Endothelial cell of umbilical vein (primary cell): ENCODE measurements at regions not wholly inside any gene's neighbourhood (a gene's known extent, or its start where the extent isn't known, plus 50 kb on each side); places are given as distances from the start of the nearest gene placed in this dataset.

Experiments used
- BruUV-seq: library from RNA; stranded (reverse); fragments of 400-500 nt; replicated peaks from 2 replicates; lab custom pipeline; 2021; lab: Mats Ljungman, UMichigan
- CTCF ChIA-PET: fragments of 300-600, 350-600 bp; sonication (Branson Sonifier 250); formaldehyde crosslinking; loops from one replicate; lab custom pipeline; 2021; ENCODE audit warnings: antibody characterized with exemption, inconsistent platforms; lab: Charles Lee
- POLR2A ChIA-PET: fragments of 300-600, 350-600 bp; sonication (Branson Sonifier 250); formaldehyde crosslinking; loops from one replicate; lab custom pipeline; 2021; ENCODE audit warnings: antibody characterized with exemption, inconsistent platforms; lab: Charles Lee
- DNase-seq: peaks from one replicate; pipeline ENCODE4 v3.0.0-alpha.2; 2011; ENCODE audit warnings: low read depth, low spot score
- FAIRE-seq: peaks from 2 replicates; lab custom pipeline; 2011; peaks lifted over from hg19 to GRCh38; lab: Jason Lieb, UNC
- H2AFZ ChIP-seq: 2 replicates; pipeline ENCODE4 v1.6.0; 2012; ENCODE audit warnings: low read depth, low read length, control low read depth, inconsistent platforms
- H3K27ac ChIP-seq: 2 replicates; pipeline ENCODE4 v1.5.1; 2011; ENCODE audit warnings: low read depth, mild to moderate bottlenecking, control low read depth, low read length, moderate library complexity; ENCODE audit not compliant: insufficient read depth
- H3K27me3 ChIP-seq, 2 experiments: 2 replicates each; pipeline versions ENCODE4 v1.6.0 to v1.6.1; 2011; ENCODE audit warnings: low read length in 2 of 2, mixed read lengths in 1 of 2; ENCODE audit not compliant: control insufficient read depth in 2 of 2, insufficient read depth in 2 of 2
- H3K36me3 ChIP-seq, 2 experiments: 2 replicates in 1 of 2; 3 replicates in 1 of 2; pipeline ENCODE4 v1.5.1; 2011; ENCODE audit warnings: low read length in 2 of 2, mild to moderate bottlenecking in 1 of 2, moderate library complexity in 1 of 2; ENCODE audit not compliant: control insufficient read depth in 2 of 2, insufficient read depth in 2 of 2; ENCODE audit errors: extremely low read depth in 1 of 2
- H3K4me1 ChIP-seq: 3 replicates; pipeline ENCODE4 v1.5.1; 2011; ENCODE audit warnings: mild to moderate bottlenecking, low read length; ENCODE audit not compliant: control insufficient read depth, insufficient read depth; ENCODE audit errors: extremely low read depth
- H3K4me2 ChIP-seq: 2 replicates; pipeline ENCODE4 v1.6.1; 2011; ENCODE audit warnings: low read length, control low read depth, mixed read lengths; ENCODE audit not compliant: insufficient read depth
- H3K4me3 ChIP-seq, 3 experiments: fragments of 200-600 bp in 1 of 3; sonication (generic), shearing (Covaris generic) in 1 of 3; replicated peaks in 1 of 3; 2 replicates each; pipeline ENCODE4 v1.5.1; 2011 to 2016; ENCODE audit warnings: control low read depth in 3 of 3, low read length in 3 of 3, mild to moderate bottlenecking in 2 of 3, inconsistent platforms in 1 of 3, low read depth in 1 of 3, moderate library complexity in 1 of 3; ENCODE audit not compliant: insufficient read depth in 1 of 3
- H3K79me2 ChIP-seq: 2 replicates; pipeline ENCODE4 v1.6.0; 2012; ENCODE audit warnings: low read length, inconsistent platforms; ENCODE audit not compliant: control insufficient read depth, insufficient read depth
- H3K9ac ChIP-seq: replicated peaks from 2 replicates; pipeline ENCODE3; 2011; ENCODE audit warnings: low read length, control low read depth; ENCODE audit not compliant: insufficient read depth; ENCODE audit errors: extremely low read depth
- H3K9me1 ChIP-seq: replicated peaks from 3 replicates; pipeline ENCODE4 v1.6.0; 2011; ENCODE audit warnings: mild to moderate bottlenecking, low read length; ENCODE audit not compliant: control insufficient read depth, insufficient read depth; ENCODE audit errors: extremely low read depth
- H3K9me3 ChIP-seq: replicated peaks from 2 replicates; pipeline ENCODE4 v1.5.1; 2012; ENCODE audit warnings: low read length, inconsistent platforms; ENCODE audit not compliant: control insufficient read depth, insufficient read depth
- H4K20me1 ChIP-seq: replicated peaks from 2 replicates; pipeline ENCODE3; 2011; ENCODE audit warnings: mild to moderate bottlenecking, low read length; ENCODE audit not compliant: control insufficient read depth, insufficient read depth; ENCODE audit errors: extremely low read depth
- CTCF ChIP-seq, 2 donors: IDR thresholded peaks; 1 replicate in 1 of 2; 2 replicates in 1 of 2; pipeline ENCODE4 v1.5.1; 2011; ENCODE audit warnings: low read length in 2 of 2, mild to moderate bottlenecking in 2 of 2, moderate library complexity in 2 of 2, control low read depth in 1 of 2, inconsistent platforms in 1 of 2, low read depth in 1 of 2; ENCODE audit not compliant: insufficient read depth in 1 of 2; ENCODE audit errors: extremely low read depth in 1 of 2
- EZH2 ChIP-seq: IDR thresholded peaks from 2 replicates; pipeline ENCODE4 v1.6.1; 2012; ENCODE audit warnings: borderline replicate concordance, low read depth, mild to moderate bottlenecking, moderate library complexity, low read length, inconsistent platforms; ENCODE audit not compliant: severe bottlenecking
- FOS ChIP-seq: IDR thresholded peaks from 2 replicates; pipeline ENCODE4 v1.6.1; 2011; ENCODE audit warnings: mild to moderate bottlenecking, low read length, moderate library complexity, borderline replicate concordance; ENCODE audit not compliant: insufficient read depth
- GATA2 ChIP-seq: IDR thresholded peaks from 2 replicates; pipeline ENCODE4 v1.7.0; 2011; ENCODE audit warnings: low read depth, mild to moderate bottlenecking, moderate library complexity, mixed read lengths, low read length; ENCODE audit not compliant: insufficient read length, insufficient read depth
- JUN ChIP-seq: IDR thresholded peaks from 2 replicates; pipeline ENCODE4 v1.6.1; 2011; ENCODE audit warnings: borderline replicate concordance, low read depth; ENCODE audit not compliant: insufficient read length, insufficient read depth
- MAX ChIP-seq: IDR thresholded peaks from 2 replicates; pipeline ENCODE4 v1.6.1; 2011; ENCODE audit not compliant: insufficient read depth, insufficient read length
- MYC ChIP-seq: IDR thresholded peaks from one replicate; pipeline ENCODE4 v1.6.1; 2011; ENCODE audit warnings: mild to moderate bottlenecking, low read depth, low read length
- POLR2A ChIP-seq: IDR thresholded peaks from 2 replicates; pipeline ENCODE4 v1.6.1; 2012; ENCODE audit warnings: low read depth, mild to moderate bottlenecking, control low read depth, low read length
- POLR2AphosphoS5 ChIP-seq: IDR thresholded peaks from 2 replicates; pipeline ENCODE4 v1.6.1; 2012; ENCODE audit warnings: low read depth, mild to moderate bottlenecking, control low read depth, low read length, moderate library complexity; ENCODE audit not compliant: insufficient read depth
- dilution Hi-C: fragments of 300-500 bp; cut with MboI; formaldehyde crosslinking; loops from one replicate; pipeline ENCODE4 v1.15.0; 2019; ENCODE audit warnings: low sequenced_read_pairs; ENCODE audit not compliant: extremely low pct_ligation_motif_present
- intact Hi-C: fragments of 100-400 bp; cut with micrococcal nuclease; formaldehyde crosslinking; loops from one replicate; pipeline ENCODE4 v1.10.0; 2022

- Histone ChIP-seq H3K36me3 (no peaks in the 10 kb centered on the region), H4K20me1 (no peaks in the 10 kb centered on the region), H3K27me3 (no peaks in the 10 kb centered on the region), H3K4me1 (no peaks in the 10 kb centered on the region), H3K9me1 (no peaks in the 10 kb centered on the region), H2AFZ (no peak overlapping the region), H3K4me2 (no peak overlapping the region), H3K9ac (no peak overlapping the region), H3K27ac (no peak overlapping the region), H3K79me2 (no peaks in the 10 kb centered on the region), H3K4me3 (no peak overlapping the region), H3K9me3 (no peaks in the 10 kb centered on the region)
- intact Hi-C loops (no loop called here), dilution Hi-C loops (no loop called here)
- FAIRE-seq: no peak
- CTCF ChIA-PET: interaction anchor here (0.6 kb wide), 1 partner anchor 41 kb away, joined by 3 read pairs; no protein-coding TSS in a partner anchor
- no peak for DNase-seq
- POLR2A ChIA-PET: no interaction called here
- BruUV-seq: no TSS peak
- no peak for TF ChIP-seq FOS
- TF ChIP-seq POLR2A: no peak
- TF ChIP-seq MYC: no peak
These were observed 411.3 kb upstream of the RASGEF1B start for GRCh38 chr4:81883004-81883403.

GRCh38 chr4:81881855-81882621, 410.3 kb upstream of the RASGEF1B start:
- Histone ChIP-seq H2AFZ (no peak overlapping the region), H3K79me2 (no peaks in the 10 kb centered on the region), H3K4me3 (no peak overlapping the region), H3K4me2 (no peak overlapping the region), H3K27ac (no peak overlapping the region), H3K9ac (no peak overlapping the region), H3K27me3 (no peaks in the 10 kb centered on the region), H3K9me1 (no peaks in the 10 kb centered on the region), H3K4me1 (no peaks in the 10 kb centered on the region), H3K36me3 (no peaks in the 10 kb centered on the region), H3K9me3 (no peaks in the 10 kb centered on the region), H4K20me1 (no peaks in the 10 kb centered on the region)
- ChIA-PET CTCF (no interaction called here), POLR2A (no interaction called here)
- intact Hi-C loops (no loop called here), dilution Hi-C loops (no loop called here)
- FAIRE-seq: no peak
- no TSS peak for BruUV-seq
- no peak for DNase-seq
- TF ChIP-seq POLR2A (no peak), EZH2 (no peak), CTCF (IDR thresholded peaks at IDR 0.05; ENCODE audit: extremely low read depth in 1 of 2, insufficient read depth in 1 of 2, low read depth in 1 of 2, low read length in 2 of 2) (no peak), MAX (no peak), POLR2AphosphoS5 (no peak), JUN (no peak), MYC (no peak), FOS (no peak), GATA2 (no peak)
